ENCODE measurements at regions not wholly inside any gene's neighbourhood (a gene's known extent, or its start where the extent isn't known, plus 50 kb on each side); places are given as distances from the start of the nearest gene placed in this dataset.

GRCh38 chr11:134696455-134696854 lies 284.4 kb upstream of the B3GAT1 start:
- H3K9me3 ChIP-seq (ENCODE audit: control insufficient read depth, insufficient read depth, low read depth, low read length): no peaks in the 10 kb centered on the region
- ChIA-PET CTCF (no interaction called here), POLR2A (no interaction called here)
- no TSS peak for BruUV-seq (replicated peaks)
- in situ Hi-C loops (cut with HindIII; ENCODE audit: low pct_unique_long_range_greater_than_20kb, low sequenced_read_pairs): no loop called here
- ATAC-seq: no peak
- no peak overlapping the region for H3K4me3 ChIP-seq (ENCODE audit: low read depth in 2 of 2, low read length in 2 of 2)
- no peak overlapping the region for H3K27ac ChIP-seq (ENCODE audit: low read length)
- no peak for DNase-seq (ENCODE audit: low read depth, low spot score)
- no peak for TF ChIP-seq POLR2AphosphoS5 (IDR thresholded peaks at IDR 0.05; ENCODE audit: low read depth, low read length)
- TF ChIP-seq, protein P1, sequence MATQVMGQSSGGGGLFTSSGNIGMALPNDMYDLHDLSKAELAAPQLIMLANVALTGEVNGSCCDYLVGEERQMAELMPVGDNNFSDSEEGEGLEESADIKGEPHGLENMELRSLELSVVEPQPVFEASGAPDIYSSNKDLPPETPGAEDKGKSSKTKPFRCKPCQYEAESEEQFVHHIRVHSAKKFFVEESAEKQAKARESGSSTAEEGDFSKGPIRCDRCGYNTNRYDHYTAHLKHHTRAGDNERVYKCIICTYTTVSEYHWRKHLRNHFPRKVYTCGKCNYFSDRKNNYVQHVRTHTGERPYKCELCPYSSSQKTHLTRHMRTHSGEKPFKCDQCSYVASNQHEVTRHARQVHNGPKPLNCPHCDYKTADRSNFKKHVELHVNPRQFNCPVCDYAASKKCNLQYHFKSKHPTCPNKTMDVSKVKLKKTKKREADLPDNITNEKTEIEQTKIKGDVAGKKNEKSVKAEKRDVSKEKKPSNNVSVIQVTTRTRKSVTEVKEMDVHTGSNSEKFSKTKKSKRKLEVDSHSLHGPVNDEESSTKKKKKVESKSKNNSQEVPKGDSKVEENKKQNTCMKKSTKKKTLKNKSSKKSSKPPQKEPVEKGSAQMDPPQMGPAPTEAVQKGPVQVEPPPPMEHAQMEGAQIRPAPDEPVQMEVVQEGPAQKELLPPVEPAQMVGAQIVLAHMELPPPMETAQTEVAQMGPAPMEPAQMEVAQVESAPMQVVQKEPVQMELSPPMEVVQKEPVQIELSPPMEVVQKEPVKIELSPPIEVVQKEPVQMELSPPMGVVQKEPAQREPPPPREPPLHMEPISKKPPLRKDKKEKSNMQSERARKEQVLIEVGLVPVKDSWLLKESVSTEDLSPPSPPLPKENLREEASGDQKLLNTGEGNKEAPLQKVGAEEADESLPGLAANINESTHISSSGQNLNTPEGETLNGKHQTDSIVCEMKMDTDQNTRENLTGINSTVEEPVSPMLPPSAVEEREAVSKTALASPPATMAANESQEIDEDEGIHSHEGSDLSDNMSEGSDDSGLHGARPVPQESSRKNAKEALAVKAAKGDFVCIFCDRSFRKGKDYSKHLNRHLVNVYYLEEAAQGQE (IDR thresholded peaks at IDR 0.05; ENCODE audit: insufficient read depth in 1 of 2, low read depth in 2 of 2, low read length in 1 of 2): no peak
- no peak for TF ChIP-seq CTCF (IDR thresholded peaks at IDR 0.05)
- TF ChIP-seq SIN3A (IDR thresholded peaks at IDR 0.05; ENCODE audit: borderline replicate concordance, insufficient read depth, low read depth, low read length): no peak
- TF ChIP-seq TCF7L2 (IDR thresholded peaks at IDR 0.05; ENCODE audit: low read depth, low read length): no peak
- H3K4me1 ChIP-seq (ENCODE audit: control insufficient read depth, insufficient read depth, low read length): no peaks in the 10 kb centered on the region
- H3K36me3 ChIP-seq (ENCODE audit: control insufficient read depth, insufficient read depth, low read length): no peaks in the 10 kb centered on the region
- intact Hi-C loops (cut with micrococcal nuclease; ENCODE audit: unreplicated experiment): no loop called here
- H3K27me3 ChIP-seq (ENCODE audit: control insufficient read depth, insufficient read depth, low read length): peaks cover 17% of the 10 kb centered on the region

DNA sequence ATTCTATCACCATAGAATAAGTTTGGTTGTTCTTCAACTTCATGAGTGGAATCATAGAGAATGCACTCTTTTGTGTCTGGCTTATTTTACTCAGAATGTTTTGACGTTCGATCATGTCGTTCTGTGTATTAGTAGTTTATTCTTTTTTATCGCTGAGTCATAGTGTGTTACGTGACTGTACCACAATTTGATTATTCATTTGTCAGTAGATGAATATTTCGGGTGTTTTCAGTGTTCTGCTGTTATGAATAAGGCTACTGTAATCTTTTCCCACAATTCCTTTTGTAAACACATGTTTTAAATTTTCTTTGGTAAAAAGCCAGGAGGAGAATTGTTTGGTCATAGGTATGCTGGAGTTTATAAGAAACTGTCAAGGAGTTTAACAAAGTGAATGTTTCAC lies 279.9 kb upstream of the B3GAT1 start:
- CTCF ChIA-PET: no interaction called here
- TF ChIP-seq SIN3A (IDR thresholded peaks at IDR 0.05; ENCODE audit: borderline replicate concordance, insufficient read depth, low read depth, low read length) (no peak), CTCF (IDR thresholded peaks at IDR 0.05) (no peak), POLR2AphosphoS5 (IDR thresholded peaks at IDR 0.05; ENCODE audit: low read depth, low read length) (no peak), TCF7L2 (IDR thresholded peaks at IDR 0.05; ENCODE audit: low read depth, low read length) (no peak)
- TF ChIP-seq, protein P1 (IDR thresholded peaks at IDR 0.05; ENCODE audit: insufficient read depth in 1 of 2, low read depth in 2 of 2, low read length in 1 of 2): no peak

More for the DNA sequence above, 279.9 kb upstream of the B3GAT1 start:
- BruUV-seq (replicated peaks): no TSS peak
- POLR2A ChIA-PET: no interaction called here
- H3K36me3 ChIP-seq (ENCODE audit: control insufficient read depth, insufficient read depth, low read length): no peaks in the 10 kb centered on the region
- DNase-seq (ENCODE audit: low read depth, low spot score) (no peak), ATAC-seq (no peak)
- peaks cover 35% of the 10 kb centered on the region for H3K27me3 ChIP-seq (ENCODE audit: control insufficient read depth, insufficient read depth, low read length)
- H3K4me3 ChIP-seq (ENCODE audit: low read depth in 2 of 2, low read length in 2 of 2): no peak overlapping the region
- H3K27ac ChIP-seq (ENCODE audit: low read length): no peak overlapping the region
- intact Hi-C loops (cut with micrococcal nuclease; ENCODE audit: unreplicated experiment) (no loop called here), in situ Hi-C loops (cut with HindIII; ENCODE audit: low pct_unique_long_range_greater_than_20kb, low sequenced_read_pairs) (no loop called here)
- no peaks in the 10 kb centered on the region for H3K9me3 ChIP-seq (ENCODE audit: control insufficient read depth, insufficient read depth, low read depth, low read length)
- no peaks in the 10 kb centered on the region for H3K4me1 ChIP-seq (ENCODE audit: control insufficient read depth, insufficient read depth, low read length)

Data from Panc1 (cell line).